Pulmonary artery endothelial cell (primary cell): ENCODE measurements at regions not wholly inside any gene's neighbourhood (a gene's known extent, or its start where the extent isn't known, plus 50 kb on each side); places are given as distances from the start of the nearest gene placed in this dataset.
"Not testable (repeated sequence)": the region's sequence is repeated elsewhere in the genome, so short reads cannot be mapped to it uniquely, and the experiment has no call there.

ENCODE experiments used
- DNase-seq: peaks from one replicate; pipeline ENCODE4 v3.0.0-alpha.2; 2011; ENCODE audit warnings: low read depth, low spot score

DNA sequence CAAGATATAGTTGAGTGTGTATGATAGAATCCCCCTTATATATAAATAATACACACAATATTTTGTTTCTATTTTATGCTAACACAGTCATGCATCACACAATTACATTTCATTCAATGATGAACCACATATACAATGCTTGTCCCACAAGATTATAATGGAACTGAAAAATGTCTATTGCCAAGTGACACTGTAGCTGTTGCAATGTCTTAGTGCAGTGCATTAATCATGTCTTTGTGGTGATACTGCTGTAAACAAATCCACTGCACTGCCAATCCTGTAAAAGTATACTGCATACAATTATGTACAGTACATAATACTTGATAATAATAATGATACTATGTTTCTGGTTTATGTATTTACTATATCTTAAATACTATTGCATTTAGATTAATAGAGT is 512.1 kb upstream of the CNTN3 start:
- no peak for DNase-seq

DNA sequence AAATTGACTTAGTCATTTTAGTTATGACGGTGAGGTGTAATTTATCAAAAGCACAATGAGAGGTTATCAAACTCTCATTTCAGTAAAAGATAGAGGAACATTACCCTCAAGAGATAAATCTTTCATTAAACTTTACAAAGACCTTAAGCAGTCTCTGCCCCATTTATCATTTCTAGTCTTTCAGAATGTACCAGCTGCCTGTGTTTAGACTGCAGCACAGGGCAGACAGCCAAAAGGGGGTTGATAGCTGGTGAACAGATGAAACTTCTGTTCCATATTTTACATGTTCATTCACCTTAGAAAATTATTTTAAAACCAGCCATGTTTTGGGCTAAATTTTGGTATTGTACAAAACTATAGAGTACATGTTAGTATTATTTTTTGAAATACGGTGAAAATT is 514.6 kb upstream of the CNTN3 start:
- DNase-seq: no peak

GRCh38 chr3:75136100-75136897 is 521.8 kb upstream of the CNTN3 start:
- DNase-seq: no peak

DNA sequence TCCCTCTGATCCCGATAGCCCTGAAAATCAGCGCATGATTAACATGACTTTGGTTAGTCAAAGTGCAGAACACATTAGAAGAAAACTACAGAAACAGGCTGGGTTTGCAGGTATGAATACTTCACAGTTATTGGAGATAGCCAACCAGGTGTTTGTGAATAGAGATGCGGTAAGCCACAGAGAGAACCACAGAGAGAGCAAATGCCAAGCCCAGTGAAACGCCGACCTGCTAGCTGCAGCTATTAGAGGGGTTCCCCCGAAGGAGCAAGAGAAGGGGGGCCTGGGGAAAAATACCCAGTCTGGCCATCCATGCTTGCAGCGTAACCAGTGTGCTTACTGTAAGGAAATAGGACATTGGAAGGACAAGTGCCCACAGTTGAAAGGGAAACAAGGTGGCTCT is 523.9 kb upstream of the CNTN3 start:
- no peak for DNase-seq

GRCh38 chr3:75140904-75141615 is 523.1 kb upstream of the FRG2C start:
- DNase-seq: no peak

DNA sequence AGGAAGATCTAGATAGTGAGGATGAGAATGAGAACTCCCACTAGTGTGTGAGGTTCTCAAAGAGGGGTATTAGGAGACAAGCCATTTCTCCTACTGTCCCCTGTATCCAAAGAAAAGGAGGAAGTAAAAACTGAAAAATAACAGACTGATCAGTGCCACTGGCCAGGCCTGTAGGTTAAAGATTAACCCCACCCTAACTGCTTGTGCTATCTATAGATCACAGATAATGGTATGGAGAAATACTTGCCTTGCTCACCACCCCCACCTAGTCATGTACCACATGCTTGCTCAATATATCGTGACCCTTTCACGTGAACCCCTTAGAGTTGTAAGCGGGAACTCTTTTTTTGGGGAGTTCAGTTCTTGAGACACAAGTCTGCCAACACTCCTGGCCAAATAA is 519.7 kb upstream of the FRG2C start:
- DNase-seq: no peak

- no peak for DNase-seq
Measured at GRCh38 chr3:75171630-75172230, 492.4 kb upstream of the FRG2C start.

- DNase-seq: no peak
Measured at GRCh38 chr3:75176937-75177336, 487.2 kb upstream of the FRG2C start.

GRCh38 chr3:75180235-75180944 is 483.7 kb upstream of the FRG2C start:
- no peak for DNase-seq

- DNase-seq: no peak
Measured at GRCh38 chr3:75180945-75181298, 483.2 kb upstream of the FRG2C start.

DNA sequence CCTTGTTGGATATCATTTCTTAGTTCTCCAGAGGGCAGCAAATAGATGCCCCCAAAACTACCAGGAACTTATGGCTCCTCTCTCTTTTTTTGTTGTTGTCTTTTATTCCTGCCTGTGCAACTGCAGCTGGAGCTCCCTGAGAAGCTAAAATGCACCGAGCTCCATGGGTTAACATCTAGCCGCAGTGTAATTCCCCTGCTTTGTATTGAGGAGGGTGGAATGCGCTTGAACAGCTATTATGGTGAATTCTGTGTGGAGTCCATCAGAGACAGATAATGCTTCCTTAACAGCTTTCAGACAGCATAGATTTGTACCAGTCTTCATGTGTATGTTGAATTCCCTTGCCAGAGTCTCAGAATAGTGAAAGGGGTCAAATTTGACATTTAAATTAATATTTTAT is 475.2 kb upstream of the FRG2C start:
- no peak for DNase-seq

- DNase-seq: no peak
Measured at GRCh38 chr3:75192146-75192616, 471.9 kb upstream of the FRG2C start.

DNA sequence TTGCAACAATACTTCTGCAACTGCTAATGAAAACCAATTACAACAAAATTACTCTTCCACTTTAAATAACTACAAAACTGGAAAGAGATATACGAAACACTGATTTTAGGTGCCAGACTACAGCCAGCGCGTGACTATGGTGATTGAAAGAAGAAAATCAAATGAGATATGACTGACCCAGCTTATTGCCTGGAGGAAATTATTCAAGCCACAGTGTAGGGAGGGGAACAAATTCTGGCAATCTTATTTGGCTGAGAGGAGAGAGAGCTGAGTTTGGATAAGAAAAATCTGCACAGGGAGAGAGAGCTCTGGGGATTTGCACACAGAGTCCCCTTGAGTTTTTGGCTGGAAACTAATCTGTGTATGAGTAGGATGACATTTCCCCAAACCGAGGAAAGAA is 470.3 kb upstream of the FRG2C start:
- no peak for DNase-seq

DNA sequence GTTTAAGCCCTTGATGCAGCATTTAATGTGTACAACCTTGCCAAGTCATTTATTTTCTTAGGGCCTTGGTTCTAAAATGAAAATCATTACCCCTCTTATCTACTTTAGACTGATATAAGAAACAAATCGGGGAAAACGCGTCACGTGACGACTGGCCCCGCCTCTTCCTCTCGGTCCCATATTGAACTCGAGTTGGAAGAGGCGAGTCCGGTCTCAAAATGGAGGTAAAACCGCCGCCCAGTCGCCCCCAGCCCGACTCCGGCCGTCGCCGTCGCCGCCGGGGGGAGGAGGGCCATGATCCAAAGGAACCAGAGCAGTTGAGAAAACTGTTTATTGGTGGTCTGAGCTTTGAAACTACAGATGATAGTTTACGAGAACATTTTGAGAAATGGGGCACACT is 449.8 kb upstream of the FRG2C start:
- DNase-seq: not testable (repeated sequence)

GRCh38 chr3:75218577-75218976 is 445.6 kb upstream of the FRG2C start:
- DNase-seq: no peak

GRCh38 chr3:75220932-75221331 is 443.2 kb upstream of the FRG2C start:
- no peak for DNase-seq

GRCh38 chr3:75224412-75224811 is 439.7 kb upstream of the FRG2C start:
- no peak for DNase-seq

DNA sequence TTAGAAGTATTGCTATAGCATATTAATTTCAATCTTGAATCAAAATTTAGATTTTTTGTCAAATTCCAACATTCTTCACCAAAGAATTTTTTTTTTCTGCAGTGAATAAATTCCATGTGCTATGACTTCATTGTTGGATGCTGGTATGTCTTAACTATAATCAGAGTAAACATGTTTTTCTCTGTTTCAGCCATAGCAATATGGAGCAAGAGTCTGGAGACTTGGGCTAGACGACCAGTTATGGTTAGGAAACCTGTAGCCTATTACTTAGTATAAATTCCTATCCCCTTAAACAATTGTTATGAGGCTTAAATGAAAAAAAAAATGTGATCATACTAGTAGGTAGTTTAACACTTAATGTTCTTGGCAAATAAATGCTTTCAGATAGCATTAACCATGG is 431.9 kb upstream of the FRG2C start:
- DNase-seq: no peak

- no peak for DNase-seq
Measured at GRCh38 chr3:75235631-75236030, 428.5 kb upstream of the FRG2C start.

GRCh38 chr3:75237053-75237452 is 427.1 kb upstream of the FRG2C start:
- no peak for DNase-seq

DNA sequence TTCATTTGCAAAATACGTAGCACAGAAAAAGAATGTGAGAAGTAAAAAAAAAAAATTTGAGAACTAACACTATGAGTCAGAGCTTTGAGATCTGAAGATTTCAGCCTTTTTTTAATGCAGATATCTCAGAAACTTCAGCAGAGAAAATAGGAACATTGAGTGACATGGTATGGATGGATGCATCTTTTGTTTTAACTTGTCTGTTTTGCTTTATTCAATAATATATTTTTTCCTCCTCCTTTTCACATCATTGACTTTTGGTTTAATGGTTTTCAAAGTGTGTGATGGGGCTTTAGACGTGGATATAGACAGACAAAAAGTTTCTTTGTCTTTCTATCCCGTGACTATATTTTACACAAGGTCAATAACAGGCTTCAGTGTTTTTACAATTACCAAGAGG is 426.7 kb upstream of the FRG2C start:
- DNase-seq: no peak
